ENCODE measurements at regions not wholly inside any gene's neighbourhood (a gene's known extent, or its start where the extent isn't known, plus 50 kb on each side); places are given as distances from the start of the nearest gene placed in this dataset.

GRCh38 chr5:65068410-65068809, 299.7 kb downstream of the CWC27 start:
- TF ChIP-seq CTCF (conservative IDR thresholded peaks at IDR 0.05 in 1 of 2, IDR thresholded peaks at IDR 0.05 in 1 of 2; ENCODE audit: extremely low read depth in 1 of 2, insufficient read depth in 1 of 2, low read depth in 1 of 2, low read length in 2 of 2) (no peak), EZH2 (IDR thresholded peaks at IDR 0.05; ENCODE audit: borderline replicate concordance, low read length) (no peak)
